NCI-H524 treated with DMSO at 0.1 percent for 48 hours (cell line): ENCODE measurements at regions not wholly inside any gene's neighbourhood (a gene's known extent, or its start where the extent isn't known, plus 50 kb on each side); places are given as distances from the start of the nearest gene placed in this dataset.
A peak's percentile ranks its signal among the peaks of the same experiment; 100 is the strongest.
"Not testable (repeated sequence)": the region's sequence is repeated elsewhere in the genome, so short reads cannot be mapped to it uniquely, and the experiment has no call there.

Experiments used
- DNase-seq: peaks from one replicate; lab custom pipeline; 2025; lab: John Stamatoyannopoulos, UW

DNA sequence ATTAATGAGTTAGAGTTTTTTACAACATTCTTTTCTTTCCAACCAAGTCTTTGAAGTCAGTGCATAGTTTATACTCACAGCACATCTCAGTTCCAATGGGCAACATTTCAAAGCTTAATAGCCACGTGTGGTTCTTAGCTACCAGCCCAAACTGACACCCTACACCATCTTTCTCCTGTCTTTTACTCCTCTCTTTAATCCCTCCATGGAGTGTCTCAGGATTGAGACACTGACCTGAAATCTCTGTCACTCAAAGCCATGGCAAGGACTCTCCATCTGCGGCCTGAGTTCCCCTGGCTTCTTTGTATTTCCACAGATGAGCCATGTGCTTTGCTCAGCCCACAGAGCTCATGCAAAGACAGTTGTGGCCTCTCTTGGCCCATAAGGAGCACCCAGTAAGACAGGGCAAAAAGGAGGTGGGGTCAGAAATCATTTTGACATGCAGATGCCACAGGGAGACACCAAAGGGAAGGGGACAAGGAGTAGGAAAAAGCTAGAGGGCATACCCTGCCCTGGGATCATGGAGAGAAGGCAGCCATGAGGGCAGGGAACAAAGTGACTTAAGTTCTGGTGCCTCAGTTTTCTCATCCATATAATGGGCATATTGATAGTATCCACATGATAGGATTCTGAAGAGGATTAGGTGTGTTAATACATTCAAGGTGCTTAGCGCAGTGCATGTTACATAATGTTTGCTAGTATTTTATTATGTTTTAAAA is 493.6 kb upstream of the PROK2 start:
- DNase-seq = peak; percentile 57

DNA sequence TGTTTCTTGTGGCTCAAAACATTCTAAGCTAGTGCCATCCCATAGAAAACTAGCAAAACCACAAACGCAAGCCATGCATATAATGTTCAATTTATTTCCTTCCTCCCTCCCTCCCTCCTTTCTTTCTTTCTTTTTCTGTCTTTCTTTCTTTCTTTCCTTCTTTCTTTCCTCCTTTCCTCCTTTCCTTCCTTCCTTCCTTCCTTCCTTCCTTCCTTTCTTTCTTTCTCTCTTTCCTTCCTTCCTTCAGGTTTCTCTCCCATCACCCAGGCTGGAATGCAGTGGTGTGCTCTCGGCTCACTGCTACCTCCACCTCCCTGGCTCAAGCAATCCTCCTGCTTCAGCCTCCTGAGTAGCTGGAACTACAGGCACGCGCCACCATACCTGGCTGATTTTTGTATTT is 492.8 kb upstream of the PROK2 start:
- no peak for DNase-seq

DNA sequence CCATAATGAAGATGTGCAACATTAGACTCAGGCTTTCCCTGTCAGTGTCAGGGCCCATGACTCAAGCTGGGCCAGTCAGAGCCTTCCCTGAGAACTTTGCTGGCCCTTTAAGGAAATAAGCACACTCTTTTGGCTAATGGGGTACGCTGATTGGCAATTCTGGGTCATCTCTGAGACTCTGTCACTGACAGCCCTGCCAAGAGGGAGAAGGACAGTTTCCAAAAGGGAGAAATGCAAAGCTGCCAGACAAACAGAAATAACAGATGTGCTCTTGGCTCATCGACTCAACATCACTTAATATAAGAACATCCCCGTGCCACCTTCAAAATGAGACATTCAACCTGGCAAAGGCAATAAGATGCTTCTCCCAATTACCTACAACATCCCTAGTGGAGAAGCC is 491.9 kb upstream of the PROK2 start:
- no peak for DNase-seq

- DNase-seq = no peak
These were observed 490.4 kb upstream of the PROK2 start for GRCh38 chr3:72275331-72275751.

- peak; percentile 62 for DNase-seq
These were observed 489.8 kb upstream of the PROK2 start for GRCh38 chr3:72274493-72275330.

GRCh38 chr3:72273615-72274014 is 488.7 kb upstream of the PROK2 start:
- DNase-seq = no peak

DNA sequence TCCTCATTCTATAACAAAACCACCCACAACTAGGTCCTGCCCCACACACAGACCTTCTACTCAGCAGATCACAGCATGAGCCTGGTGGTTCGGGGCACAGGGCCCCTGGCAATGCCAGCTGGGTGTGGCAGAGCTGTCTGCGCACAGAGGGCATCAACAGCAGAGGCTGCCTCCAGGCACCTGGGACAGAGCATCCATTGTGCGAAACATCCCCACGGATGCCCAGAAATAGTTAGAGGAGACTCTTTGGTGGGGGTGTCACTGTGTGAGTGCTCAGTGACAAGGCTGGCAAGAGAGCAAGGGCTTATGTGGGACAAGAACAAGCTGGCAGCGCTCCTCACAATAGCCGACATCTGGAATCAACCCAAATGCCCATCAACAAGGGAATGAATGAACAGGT is 487.4 kb upstream of the PROK2 start:
- no peak for DNase-seq

GRCh38 chr3:72271923-72272322 is 487.0 kb upstream of the PROK2 start:
- no peak for DNase-seq

DNA sequence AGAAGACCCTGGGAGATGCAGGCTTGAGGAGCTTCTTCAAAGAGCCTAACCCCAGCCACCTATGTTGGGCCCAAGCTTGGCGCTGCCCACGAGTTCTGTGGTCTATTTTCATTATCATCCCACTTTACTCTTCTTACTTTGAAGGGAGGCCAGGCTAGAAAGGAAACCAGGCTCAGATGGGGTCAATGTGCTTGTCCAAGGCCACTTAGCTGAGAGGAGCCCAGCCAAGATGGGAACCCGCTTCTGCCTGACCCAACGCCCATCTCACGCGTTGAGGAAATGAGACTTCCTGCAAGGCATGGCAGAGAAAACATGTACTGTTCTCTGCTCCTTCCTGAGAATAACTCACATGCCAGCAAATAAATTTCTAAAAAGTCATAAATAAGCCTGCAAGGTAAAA is 486.3 kb upstream of the PROK2 start:
- no peak for DNase-seq

DNA sequence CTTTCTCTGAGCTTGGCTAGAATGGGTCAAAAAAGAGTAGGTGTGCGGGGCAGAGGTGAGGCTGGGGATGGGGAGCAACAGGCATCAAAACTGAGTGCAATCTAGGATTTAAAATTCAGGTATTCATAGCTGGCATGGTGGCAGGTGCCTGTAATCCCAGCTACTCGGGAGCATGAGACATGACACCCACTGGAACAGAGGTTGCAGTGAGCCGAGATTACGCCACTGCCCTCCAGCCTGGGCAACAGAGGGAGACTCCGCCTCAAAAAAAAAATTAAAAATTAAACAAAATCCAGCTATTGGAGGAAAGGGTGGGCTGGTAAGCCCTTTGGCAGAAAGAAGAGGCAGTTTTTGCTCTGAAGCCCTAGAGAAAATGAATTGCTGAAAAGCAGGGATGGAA is 485.8 kb upstream of the PROK2 start:
- DNase-seq = no peak

GRCh38 chr3:72270072-72270681 is 485.2 kb upstream of the PROK2 start:
- DNase-seq = no peak

- DNase-seq = no peak
These were observed 484.5 kb upstream of the PROK2 start for GRCh38 chr3:72269475-72269874.

- not testable (repeated sequence) for DNase-seq
These were observed 482.1 kb upstream of the PROK2 start for GRCh38 chr3:72266921-72267524.

DNA sequence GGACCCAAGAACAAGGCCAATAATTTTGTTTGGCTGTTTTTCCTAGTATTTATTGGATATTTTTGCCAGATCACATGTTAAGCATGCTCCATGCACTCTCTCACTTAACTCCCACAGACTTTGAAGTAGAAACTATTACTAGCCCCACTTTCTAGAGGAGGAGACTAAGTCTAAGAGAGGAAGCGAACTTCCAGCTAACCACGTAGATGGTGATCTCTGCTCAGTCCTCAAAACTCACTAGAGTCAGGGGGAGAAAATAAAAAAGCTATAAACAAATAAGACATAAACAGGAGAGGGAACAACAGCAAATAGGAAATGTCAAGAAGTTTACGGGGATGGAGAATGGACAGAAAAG is 481.0 kb upstream of the PROK2 start:
- no peak for DNase-seq

GRCh38 chr3:72265256-72266015 is 480.5 kb upstream of the PROK2 start:
- DNase-seq = no peak

GRCh38 chr3:72263223-72263990 is 478.5 kb upstream of the PROK2 start:
- no peak for DNase-seq

DNA sequence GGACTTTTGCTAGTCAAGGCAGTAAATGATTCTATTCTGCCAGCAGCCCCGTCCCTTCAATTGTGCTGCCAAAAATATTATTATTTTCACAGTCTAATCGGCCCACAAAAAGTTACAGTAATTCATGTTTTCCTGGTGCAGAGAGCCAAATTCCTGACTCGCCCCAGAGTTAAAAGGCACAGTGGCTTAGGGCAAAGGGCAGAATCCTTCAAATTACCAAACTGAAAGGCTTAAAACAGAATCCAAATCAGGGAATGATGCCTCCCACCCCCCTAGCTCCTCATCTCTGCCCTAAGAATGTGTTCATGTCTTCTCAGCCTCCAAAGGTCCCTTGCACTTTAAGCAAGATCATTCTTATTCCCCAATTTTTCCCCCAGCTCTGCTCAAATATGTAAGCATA is 477.8 kb upstream of the PROK2 start:
- no peak for DNase-seq

GRCh38 chr3:72261566-72262564 is 476.9 kb upstream of the PROK2 start:
- no peak for DNase-seq

- no peak for DNase-seq
These were observed 475.6 kb upstream of the PROK2 start for GRCh38 chr3:72260588-72260910.
